ENCODE measurements at regions not wholly inside any gene's neighbourhood (a gene's known extent, or its start where the extent isn't known, plus 50 kb on each side); places are given as distances from the start of the nearest gene placed in this dataset.

DNA sequence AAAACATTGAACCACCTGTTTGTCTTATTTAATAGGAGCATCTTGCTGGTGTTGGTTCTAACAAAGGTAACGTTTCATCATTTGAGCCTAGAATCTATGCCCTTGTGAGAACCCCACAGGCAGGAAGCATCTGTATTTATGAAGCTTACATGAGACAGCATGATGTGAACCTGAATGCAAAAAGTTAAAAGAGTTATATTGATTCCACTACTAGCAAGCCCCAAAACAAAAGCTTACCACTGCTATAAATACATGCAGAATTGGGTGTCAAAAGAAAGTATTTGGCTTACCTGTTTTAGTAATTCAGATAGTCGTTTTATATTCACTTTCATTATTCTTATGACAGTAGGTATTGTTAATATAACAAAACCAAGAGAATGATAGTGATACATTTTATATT, 301.2 kb upstream of the ADGRL2 start:
- TF ChIP-seq, protein P1, sequence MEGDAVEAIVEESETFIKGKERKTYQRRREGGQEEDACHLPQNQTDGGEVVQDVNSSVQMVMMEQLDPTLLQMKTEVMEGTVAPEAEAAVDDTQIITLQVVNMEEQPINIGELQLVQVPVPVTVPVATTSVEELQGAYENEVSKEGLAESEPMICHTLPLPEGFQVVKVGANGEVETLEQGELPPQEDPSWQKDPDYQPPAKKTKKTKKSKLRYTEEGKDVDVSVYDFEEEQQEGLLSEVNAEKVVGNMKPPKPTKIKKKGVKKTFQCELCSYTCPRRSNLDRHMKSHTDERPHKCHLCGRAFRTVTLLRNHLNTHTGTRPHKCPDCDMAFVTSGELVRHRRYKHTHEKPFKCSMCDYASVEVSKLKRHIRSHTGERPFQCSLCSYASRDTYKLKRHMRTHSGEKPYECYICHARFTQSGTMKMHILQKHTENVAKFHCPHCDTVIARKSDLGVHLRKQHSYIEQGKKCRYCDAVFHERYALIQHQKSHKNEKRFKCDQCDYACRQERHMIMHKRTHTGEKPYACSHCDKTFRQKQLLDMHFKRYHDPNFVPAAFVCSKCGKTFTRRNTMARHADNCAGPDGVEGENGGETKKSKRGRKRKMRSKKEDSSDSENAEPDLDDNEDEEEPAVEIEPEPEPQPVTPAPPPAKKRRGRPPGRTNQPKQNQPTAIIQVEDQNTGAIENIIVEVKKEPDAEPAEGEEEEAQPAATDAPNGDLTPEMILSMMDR (conservative IDR thresholded peaks at IDR 0.05) = no peak
- H3K27ac ChIP-seq = no peak overlapping the region

DNA sequence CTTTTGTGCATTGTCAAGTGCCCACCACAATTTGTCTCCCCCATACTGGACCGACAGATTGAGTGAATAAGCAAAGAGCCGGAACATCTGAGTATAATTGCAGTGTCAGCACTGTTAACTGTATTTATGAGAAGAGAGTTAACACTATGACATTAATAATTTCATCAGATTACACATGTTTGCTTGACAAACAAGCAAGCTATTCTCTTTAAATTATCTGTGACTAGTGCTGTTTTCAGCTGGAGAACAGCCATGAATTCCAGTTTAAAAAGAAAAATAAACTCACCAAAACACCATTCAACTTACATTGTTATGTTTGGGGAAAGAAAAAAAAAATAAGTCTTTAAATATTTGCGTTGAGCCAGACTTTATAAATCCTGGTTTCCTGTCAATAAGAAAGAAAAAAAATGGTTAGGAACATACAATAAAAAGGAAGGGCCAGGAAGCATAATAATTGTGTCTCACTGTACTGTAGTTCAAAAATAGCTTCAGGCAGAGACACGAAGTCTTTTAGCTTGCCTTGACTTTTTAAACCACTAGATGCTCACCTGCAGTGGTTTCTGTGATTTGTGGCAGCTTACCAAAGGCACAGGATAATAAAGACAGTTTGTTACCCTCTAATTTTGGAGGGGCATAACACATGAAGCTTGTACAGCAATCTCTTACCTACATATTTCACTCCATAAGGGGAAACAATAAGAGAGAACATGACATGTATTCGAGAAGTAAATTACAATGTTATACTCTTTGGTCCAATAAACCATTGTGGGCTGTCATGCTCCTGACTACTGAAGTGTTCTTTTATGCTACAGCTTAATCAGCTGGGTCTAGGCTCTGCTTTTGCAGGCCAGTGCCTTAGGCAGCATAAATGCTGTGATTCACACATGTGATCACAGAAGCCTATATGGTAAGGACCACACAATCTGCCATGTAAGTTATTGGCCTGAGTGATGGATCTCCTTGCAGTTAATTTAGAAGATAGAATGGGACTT, 302.0 kb upstream of the ADGRL2 start:
- H3K27ac ChIP-seq = 0 out of 2 replicates have a peak overlapping the region, but pooled peaks have one; percentile 5
- TF ChIP-seq, protein P1 (conservative IDR thresholded peaks at IDR 0.05) = peak; percentile 50

DNA sequence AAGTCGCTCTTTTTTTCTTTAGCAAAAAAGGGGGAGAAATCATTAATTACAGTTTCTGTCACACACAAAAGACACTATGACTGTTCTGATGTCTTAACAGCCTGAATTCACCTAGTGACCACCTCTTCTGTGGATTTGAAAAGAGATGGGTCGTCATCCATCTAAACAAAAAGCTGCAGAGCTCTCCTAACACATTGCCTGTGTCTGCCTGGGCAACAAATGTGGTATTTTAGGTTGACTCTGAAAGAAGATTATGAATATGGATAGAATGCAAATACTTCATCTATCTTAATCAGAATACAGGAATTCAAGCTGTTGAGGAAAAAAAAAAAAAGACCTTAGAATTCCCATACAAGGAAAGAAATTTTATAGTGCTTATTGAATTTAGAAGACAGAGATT, 304.4 kb upstream of the ADGRL2 start:
- H3K27ac ChIP-seq = no peak overlapping the region
- TF ChIP-seq, protein P1 (conservative IDR thresholded peaks at IDR 0.05) = no peak

DNA sequence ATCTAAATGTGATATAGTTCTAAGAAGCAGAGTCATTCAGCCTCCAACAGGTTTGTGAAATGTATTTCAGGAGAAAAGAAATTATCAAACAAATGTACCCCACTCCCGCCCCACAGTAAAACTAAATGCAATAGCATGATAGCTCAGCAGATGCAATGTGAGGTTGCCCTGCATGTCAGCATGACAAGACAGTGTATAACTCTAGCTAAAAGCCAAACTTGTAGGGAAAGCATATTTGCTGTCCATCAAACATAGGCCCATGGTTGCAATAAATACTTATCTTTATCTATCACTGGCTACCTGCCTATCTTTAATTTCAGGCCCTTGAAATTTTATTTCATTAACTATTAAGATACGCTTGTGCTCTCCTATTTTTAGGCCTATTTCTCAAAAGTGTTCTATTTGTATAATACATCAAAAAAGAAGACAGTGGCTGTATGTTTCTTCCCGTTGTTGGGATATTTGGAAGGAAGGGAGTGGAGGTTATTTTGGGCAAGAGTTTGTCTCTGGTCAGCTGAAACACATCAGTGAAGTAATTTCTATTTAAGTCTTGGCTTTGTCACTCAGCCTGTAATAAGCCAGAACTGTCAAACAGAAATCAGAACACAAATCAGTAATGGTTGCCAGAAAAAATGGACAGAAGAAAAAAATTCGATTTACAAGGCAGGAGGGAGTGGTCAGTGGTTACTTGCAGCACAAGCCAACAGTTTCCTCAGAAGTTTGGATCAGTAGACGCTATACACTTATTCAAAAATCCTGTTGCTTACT, 307.4 kb upstream of the ADGRL2 start:
- no peak overlapping the region; the same call in 1 of the 2 replicates for H3K27ac ChIP-seq
- TF ChIP-seq, protein P1 (conservative IDR thresholded peaks at IDR 0.05) = no peak

DNA sequence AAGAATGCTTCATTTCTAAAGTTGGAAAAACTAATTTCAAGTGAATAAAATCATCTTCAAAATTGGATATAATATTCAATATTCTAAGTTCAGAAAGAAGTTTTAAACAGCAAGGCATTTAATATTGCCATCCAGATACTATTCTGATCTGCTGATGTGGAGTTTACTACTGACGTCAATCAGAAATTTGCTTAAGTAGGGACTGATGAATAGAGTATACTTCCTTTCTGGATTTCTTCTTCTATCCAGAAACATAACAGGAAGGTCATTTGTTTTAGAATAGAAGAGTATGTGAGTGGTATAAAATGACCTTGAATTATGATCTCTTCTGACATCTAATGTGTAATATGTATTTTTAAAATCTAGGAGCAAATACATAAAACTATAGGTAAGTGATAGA, 308.1 kb upstream of the ADGRL2 start:
- TF ChIP-seq, protein P1 (conservative IDR thresholded peaks at IDR 0.05) = no peak

DNA sequence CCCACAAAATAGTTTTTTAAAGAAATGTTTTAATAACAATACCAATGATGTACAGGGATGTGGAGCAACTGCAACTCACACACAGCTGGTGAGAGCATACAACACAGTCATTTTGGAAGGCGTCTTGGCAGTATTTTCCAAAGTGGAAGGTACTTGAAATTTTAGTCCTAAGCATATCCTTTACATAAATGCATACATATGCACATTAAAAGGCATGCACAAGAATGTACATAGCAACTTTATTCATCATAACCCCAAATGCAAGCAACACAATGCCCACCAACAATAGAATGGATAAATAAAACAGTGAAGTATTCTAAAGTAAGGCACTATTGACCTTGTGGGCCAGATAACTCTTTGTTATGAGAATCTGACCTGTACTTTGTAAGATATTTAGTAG, 310.1 kb upstream of the ADGRL2 start:
- TF ChIP-seq, protein P1 (conservative IDR thresholded peaks at IDR 0.05) = no peak
- H3K27ac ChIP-seq = no peak overlapping the region

More for the DNA sequence above, 308.1 kb upstream of the ADGRL2 start:
- no peak overlapping the region; the same call in 1 of the 2 replicates for H3K27ac ChIP-seq

DNA sequence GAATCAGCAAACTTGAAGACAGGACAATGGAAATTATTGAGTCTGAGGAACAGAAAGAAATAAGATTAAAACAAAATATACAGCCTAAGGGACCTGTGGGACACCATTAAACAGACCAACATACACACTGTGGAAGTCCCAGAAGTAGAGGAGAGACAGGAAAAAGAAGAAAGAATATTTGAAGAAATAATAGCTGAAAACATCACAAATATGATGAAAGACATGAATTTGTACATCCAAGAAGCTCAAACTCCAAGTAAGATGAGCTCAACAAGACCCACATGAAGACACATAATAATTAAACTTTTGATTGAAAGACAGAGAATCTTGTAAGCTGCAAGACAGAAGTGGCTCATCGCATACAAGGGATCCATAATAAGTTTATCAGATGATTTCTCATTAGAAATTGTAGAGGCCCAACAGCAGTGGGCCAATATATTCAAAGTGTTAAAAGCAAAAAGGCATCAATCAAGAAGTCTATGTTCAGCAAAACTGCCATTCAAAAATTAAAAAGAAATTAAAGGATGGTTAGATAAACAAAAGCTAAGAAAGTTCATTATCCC, 311.3 kb upstream of the ADGRL2 start:
- TF ChIP-seq, protein P1 (conservative IDR thresholded peaks at IDR 0.05) = no peak
- no peak overlapping the region for H3K27ac ChIP-seq
